Neutrophil (primary cell): ENCODE measurements at regions not wholly inside any gene's neighbourhood (a gene's known extent, or its start where the extent isn't known, plus 50 kb on each side); places are given as distances from the start of the nearest gene placed in this dataset.

Experiments
- H3K27ac ChIP-seq: fragments of 200-600 bp; sonication (generic); 2 replicates; pipeline ENCODE4 v1.5.1; 2016; ENCODE audit warnings: mild to moderate bottlenecking, moderate library complexity
- H3K27me3 ChIP-seq: fragments of 200-600 bp; sonication (generic); 2 replicates; pipeline ENCODE4 v1.6.0; 2016; ENCODE audit warnings: mild to moderate bottlenecking
- H3K36me3 ChIP-seq: fragments of 200-600 bp; sonication (generic); 2 replicates; pipeline ENCODE4 v1.5.1; 2017
- H3K4me1 ChIP-seq, 2 experiments: fragments of 200-600 bp in 1 of 2; sonication (generic) in 1 of 2; 1 replicate in 1 of 2; 2 replicates in 1 of 2; pipeline versions ENCODE4 v1.5.1 to v1.6.1; 2013 to 2016; ENCODE audit warnings: low read depth in 1 of 2, low read length in 1 of 2, mild to moderate bottlenecking in 1 of 2, moderate library complexity in 1 of 2; ENCODE audit not compliant: control insufficient read depth in 1 of 2, insufficient read depth in 1 of 2
- H3K4me3 ChIP-seq, 2 experiments: fragments of 200-600 bp in 1 of 2; sonication (generic) in 1 of 2; 1 replicate in 1 of 2; 2 replicates in 1 of 2; pipeline ENCODE4 v1.5.1; 2013 to 2016; ENCODE audit warnings: low read depth in 1 of 2, low read length in 1 of 2, mild to moderate bottlenecking in 1 of 2, moderate library complexity in 1 of 2
- H3K9me3 ChIP-seq: fragments of 200-600 bp; sonication (generic); 2 replicates; pipeline ENCODE4 v1.5.1; 2016
- CTCF ChIP-seq: fragments of 200-600 bp; sonication (generic); IDR thresholded peaks from 2 replicates; pipeline ENCODE4 v1.5.1; 2016; ENCODE audit warnings: antibody characterized with exemption

GRCh38 chr5:101425339-101425859 is 522.3 kb upstream of the ST8SIA4 start:
- Histone ChIP-seq H3K27ac (no peak overlapping the region), H3K36me3 (no peaks in the 10 kb centered on the region), H3K27me3 (no peaks in the 10 kb centered on the region), H3K4me3 (no peak overlapping the region), H3K9me3 (no peaks in the 10 kb centered on the region), H3K4me1 (no peaks in the 10 kb centered on the region)
- no peak for TF ChIP-seq CTCF

DNA sequence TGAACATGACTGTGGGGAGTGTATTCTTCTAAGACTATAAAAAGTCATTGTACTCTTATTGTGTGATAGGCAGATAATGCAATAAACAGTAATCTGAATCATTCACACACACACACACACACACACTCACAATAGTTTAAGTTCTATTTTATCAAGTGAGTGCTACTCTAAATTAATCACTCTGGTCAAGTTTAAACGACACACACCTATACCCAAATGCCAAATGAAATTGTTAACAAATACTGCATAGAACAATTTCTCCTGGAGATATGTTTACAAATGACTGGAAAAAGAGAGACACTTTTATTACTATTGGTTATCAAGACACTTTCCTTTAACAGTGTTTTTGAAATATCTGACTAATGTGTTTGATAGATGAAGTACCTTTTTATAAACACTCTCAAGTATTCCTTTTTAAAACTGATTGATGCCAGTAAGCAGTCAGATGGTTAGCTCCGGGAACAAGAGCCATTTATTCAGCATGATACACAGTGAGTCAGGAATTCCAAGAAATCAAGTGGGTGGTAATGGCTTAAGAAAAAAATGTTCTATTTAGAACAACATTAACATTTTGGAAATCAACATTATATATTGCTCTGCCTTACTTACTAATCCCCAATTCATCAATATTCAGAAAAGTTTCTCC is 521.6 kb upstream of the ST8SIA4 start:
- Histone ChIP-seq H3K9me3 (no peaks in the 10 kb centered on the region), H3K27me3 (no peaks in the 10 kb centered on the region), H3K4me1 (no peaks in the 10 kb centered on the region), H3K4me3 (no peak overlapping the region), H3K36me3 (no peaks in the 10 kb centered on the region), H3K27ac (no peak overlapping the region)
- TF ChIP-seq CTCF, result no peak

DNA sequence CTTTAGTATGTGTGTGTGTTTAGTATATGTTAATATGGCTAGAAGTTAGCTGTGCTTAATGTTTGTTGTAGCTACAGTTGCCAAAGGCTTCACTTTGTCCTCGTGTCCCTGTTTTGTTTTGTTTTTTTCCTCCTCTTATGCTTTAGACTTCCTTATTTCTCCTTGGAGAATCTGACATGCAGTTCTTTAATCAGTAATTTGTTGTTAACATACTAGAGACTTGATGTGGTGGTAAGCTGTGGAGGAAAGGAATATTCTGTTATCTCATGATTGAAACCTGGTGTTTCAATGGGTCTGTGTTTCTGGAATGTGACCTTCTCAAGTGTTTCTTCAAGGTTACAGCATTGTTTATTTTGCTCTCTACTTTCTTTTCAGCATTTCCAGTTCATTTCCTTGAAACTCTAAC is 515.6 kb upstream of the ST8SIA4 start:
- Histone ChIP-seq H3K4me3 (no peak overlapping the region), H3K27ac (no peak overlapping the region), H3K36me3 (no peaks in the 10 kb centered on the region), H3K27me3 (no peaks in the 10 kb centered on the region), H3K9me3 (no peaks in the 10 kb centered on the region), H3K4me1 (no peaks in the 10 kb centered on the region)
- no peak for TF ChIP-seq CTCF

- Histone ChIP-seq H3K4me1 (no peaks in the 10 kb centered on the region), H3K27me3 (no peaks in the 10 kb centered on the region), H3K36me3 (no peaks in the 10 kb centered on the region), H3K4me3 (no peak overlapping the region), H3K27ac (no peak overlapping the region), H3K9me3 (no peaks in the 10 kb centered on the region)
- TF ChIP-seq CTCF, result no peak
Measured at GRCh38 chr5:101404531-101404930, 501.4 kb upstream of the ST8SIA4 start.

DNA sequence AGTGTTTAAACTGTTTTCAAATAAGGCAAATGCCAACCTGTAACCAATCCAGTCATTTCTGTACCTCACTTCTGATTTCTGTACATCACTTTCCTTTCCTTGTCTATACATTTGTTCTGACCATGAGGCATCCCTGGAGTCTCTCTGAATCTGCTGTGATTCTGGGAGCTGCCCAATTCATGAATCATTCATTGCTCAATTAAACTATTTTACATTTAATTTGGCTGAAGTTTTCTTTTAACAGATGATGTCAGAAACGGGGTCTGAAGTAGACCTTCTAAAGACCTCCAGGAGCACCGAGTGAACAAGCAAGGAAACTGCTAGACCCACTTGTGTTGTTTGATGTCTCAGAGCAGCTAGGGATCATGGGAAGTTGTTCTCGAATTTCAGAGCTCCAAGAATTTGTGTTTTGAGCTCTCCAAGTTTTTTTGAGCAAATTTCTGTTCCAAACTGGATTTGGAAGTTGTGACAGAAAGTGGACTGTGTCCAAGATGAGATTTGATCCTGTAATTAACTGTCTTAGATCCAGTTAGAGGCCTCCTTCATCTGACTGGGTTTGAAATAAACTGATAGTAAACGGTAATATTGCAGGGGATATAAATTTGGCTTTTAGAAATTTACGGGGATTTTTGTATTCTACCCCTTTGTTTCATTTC is 490.8 kb upstream of the ST8SIA4 start:
- no peak overlapping the region for H3K4me3 ChIP-seq
- no peaks in the 10 kb centered on the region for H3K9me3 ChIP-seq
- H3K27ac ChIP-seq, result no peak overlapping the region
- TF ChIP-seq CTCF, result no peak
- H3K36me3 ChIP-seq, result no peaks in the 10 kb centered on the region
- H3K27me3 ChIP-seq, result no peaks in the 10 kb centered on the region
- no peaks in the 10 kb centered on the region for H3K4me1 ChIP-seq
